ENCODE measurements at regions not wholly inside any gene's neighbourhood (a gene's known extent, or its start where the extent isn't known, plus 50 kb on each side); places are given as distances from the start of the nearest gene placed in this dataset.
A peak's percentile ranks its signal among the peaks of the same experiment; 100 is the strongest.

DNA sequence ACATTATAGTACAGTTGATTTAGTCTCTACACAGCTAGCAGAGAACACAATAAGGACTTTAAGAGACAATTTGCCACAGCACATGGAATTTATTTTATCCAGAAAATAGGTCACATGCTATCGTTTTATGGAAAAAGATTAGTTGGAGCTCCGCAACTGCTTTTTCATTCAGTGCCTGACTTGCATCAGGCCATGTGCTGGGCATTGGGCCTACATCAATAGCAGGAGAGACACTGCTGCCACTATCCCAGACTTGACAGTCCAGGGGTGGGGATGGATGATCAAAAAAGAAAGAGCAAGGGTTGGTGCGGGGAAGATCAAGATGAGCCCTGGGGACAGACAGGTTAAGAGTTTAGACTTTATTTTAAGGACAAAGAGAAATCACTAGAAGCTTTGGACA, 75.2 kb upstream of the C3orf80 start:
- ChIA-PET CTCF (ENCODE audit: partially characterized antibody) (interaction anchor here (1.4 kb wide), 1 partner anchor 117 kb away, joined by 4 read pairs; no protein-coding TSS in a partner anchor), POLR2A (ENCODE audit: partially characterized antibody) (interaction anchor here (1.7 kb wide), 1 partner anchor 16 kb away, joined by 3 read pairs; no protein-coding TSS in a partner anchor)
- Histone ChIP-seq H3K56ac (replicated peaks; ENCODE audit: insufficient read length, low read depth, low read length) (no peak overlapping the region), H2AFZ (ENCODE audit: low read length) (0 out of 2 replicates have a peak overlapping the region, but pooled peaks have one; percentile 6), H3K23ac (ENCODE audit: insufficient read length) (no peak overlapping the region), H3K27ac (ENCODE audit: low read depth, low read length) (no peak overlapping the region), H2BK5ac (ENCODE audit: low read depth, low read length) (no peak overlapping the region), H2AK5ac (ENCODE audit: low read depth, low read length) (no peak overlapping the region), H3K36me3 (ENCODE audit: control insufficient read depth in 2 of 4, insufficient read depth in 4 of 4, low read length in 3 of 4) (no peaks in the 10 kb centered on the region), H2BK20ac (ENCODE audit: low read length) (no peak overlapping the region), H3K4me3 (ENCODE audit: extremely low read depth in 1 of 4, insufficient read depth in 2 of 4, low read depth in 3 of 4, low read length in 4 of 4) (no peak overlapping the region), H2BK12ac (ENCODE audit: low read depth, low read length) (no peak overlapping the region), H3K23me2 (ENCODE audit: low read depth, low read length) (no peaks in the 10 kb centered on the region), H4K91ac (replicated peaks; ENCODE audit: insufficient read length, low read length) (no peak overlapping the region), H2BK15ac (ENCODE audit: low read length) (no peak overlapping the region), H4K20me1 (replicated peaks in 1 of 2; ENCODE audit: control insufficient read depth in 1 of 2, insufficient read depth in 2 of 2, low read length in 2 of 2) (no peaks in the 10 kb centered on the region), H3K79me1 (ENCODE audit: low read depth, low read length) (no peaks in the 10 kb centered on the region), H4K5ac (ENCODE audit: insufficient read length, low read depth, low read length) (no peak overlapping the region), H4K8ac (ENCODE audit: extremely low read depth, insufficient read depth, low read length) (no peak overlapping the region), H3K4me1 (replicated peaks in 1 of 4; ENCODE audit: control insufficient read depth in 3 of 4, insufficient read depth in 4 of 4, low read length in 3 of 4) (no peaks in the 10 kb centered on the region), H3K4me2 (ENCODE audit: insufficient read depth in 1 of 2, low read depth in 2 of 2, low read length in 2 of 2) (no peak overlapping the region), H2BK120ac (replicated peaks; ENCODE audit: low read depth, low read length) (no peak overlapping the region), H3K4ac (replicated peaks; ENCODE audit: insufficient read length, low read depth, low read length) (no peak overlapping the region), H3K27me3 (replicated peaks in 1 of 4; ENCODE audit: control insufficient read depth in 3 of 4, extremely low read depth in 1 of 4, insufficient read depth in 3 of 4, low read length in 3 of 4) (no peaks in the 10 kb centered on the region), H3K79me2 (ENCODE audit: control insufficient read depth in 1 of 2, insufficient read depth in 2 of 2, low read length in 2 of 2) (no peaks in the 10 kb centered on the region), H3K9ac (replicated peaks in 1 of 4; ENCODE audit: extremely low read depth in 1 of 4, low read depth in 3 of 4, low read length in 3 of 4) (no peak overlapping the region), H3K14ac (ENCODE audit: insufficient read length) (no peak overlapping the region), H3K18ac (ENCODE audit: extremely low read depth, low read length) (no peak overlapping the region), H3K9me3 (ENCODE audit: insufficient read depth in 2 of 2, low read depth in 1 of 2, low read length in 1 of 2) (no peaks in the 10 kb centered on the region)
- no peak for TF ChIP-seq POLR2AphosphoS5 (IDR thresholded peaks at IDR 0.05; ENCODE audit: low read depth, low read length)
- no peak for TF ChIP-seq KDM1A (IDR thresholded peaks at IDR 0.05; ENCODE audit: borderline replicate concordance, low read length)
- TF ChIP-seq KDM5A (IDR thresholded peaks at IDR 0.05; ENCODE audit: low read length), result no peak
- no peak for TF ChIP-seq HDAC6 (IDR thresholded peaks at IDR 0.05; ENCODE audit: low read depth, low read length)
- WGBS, 2 experiments (ENCODE audit: extremely low coverage in 1 of 2, insufficient coverage in 1 of 2, insufficient read length in 1 of 2, insufficient replicate concordance in 2 of 2, low coverage in 1 of 2, low lambda C conversion rate in 2 of 2, missing lambda C conversion rate in 1 of 2), result 82% methylated on average over 3 of the region's 3 CpGs; no CpG with 5 or more reads in 1 of the 2 experiments
- FAIRE-seq (no peak), DNase-seq (ENCODE audit: low read depth in 1 of 2, low spot score in 2 of 2) (no peak)

Measured in H1 (cell line).